HG03378 (cell line): ENCODE measurements at regions not wholly inside any gene's neighbourhood (a gene's known extent, or its start where the extent isn't known, plus 50 kb on each side); places are given as distances from the start of the nearest gene placed in this dataset.
A peak's percentile ranks its signal among the peaks of the same experiment; 100 is the strongest.

Experiments used
- ATAC-seq: cut with Tn5 transposase; IDR thresholded peaks from one replicate; pipeline ENCODE4 v1.9.1; 2021; ENCODE audit warnings: mild to moderate bottlenecking, moderate library complexity; ENCODE audit not compliant: unreplicated experiment

GRCh38 chr14:48490756-48491155 lies 815.4 kb upstream of the MDGA2 start:
- ATAC-seq = no peak

GRCh38 chr14:48473944-48474343 lies 798.5 kb upstream of the MDGA2 start:
- ATAC-seq = no peak

- ATAC-seq = no peak
Observed at GRCh38 chr14:48456051-48456450, 780.6 kb upstream of the MDGA2 start.

- ATAC-seq = no peak
Observed at GRCh38 chr14:48454887-48455286, 779.5 kb upstream of the MDGA2 start.

- ATAC-seq = no peak
Observed at GRCh38 chr14:48452437-48452995, 777.1 kb upstream of the MDGA2 start.

DNA sequence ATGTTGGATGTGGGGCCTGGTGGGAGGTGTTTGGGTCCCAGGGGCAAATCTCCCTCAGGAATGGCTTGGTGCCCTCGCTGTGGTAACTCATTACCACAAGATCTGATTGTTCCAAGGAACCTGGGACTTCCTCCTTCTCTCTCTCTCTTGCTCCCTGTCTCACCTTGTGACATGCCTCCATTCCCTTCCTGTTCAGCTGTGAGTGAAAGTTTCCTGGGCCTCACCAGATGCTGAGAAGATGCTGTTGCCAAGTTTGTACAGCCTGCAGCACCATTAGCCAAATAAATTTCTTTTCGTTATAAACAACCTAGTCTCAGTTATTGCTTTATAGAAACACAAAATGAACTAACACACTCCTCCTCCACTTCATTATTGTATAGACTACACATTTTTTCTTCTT lies 759.8 kb upstream of the MDGA2 start:
- ATAC-seq = no peak

DNA sequence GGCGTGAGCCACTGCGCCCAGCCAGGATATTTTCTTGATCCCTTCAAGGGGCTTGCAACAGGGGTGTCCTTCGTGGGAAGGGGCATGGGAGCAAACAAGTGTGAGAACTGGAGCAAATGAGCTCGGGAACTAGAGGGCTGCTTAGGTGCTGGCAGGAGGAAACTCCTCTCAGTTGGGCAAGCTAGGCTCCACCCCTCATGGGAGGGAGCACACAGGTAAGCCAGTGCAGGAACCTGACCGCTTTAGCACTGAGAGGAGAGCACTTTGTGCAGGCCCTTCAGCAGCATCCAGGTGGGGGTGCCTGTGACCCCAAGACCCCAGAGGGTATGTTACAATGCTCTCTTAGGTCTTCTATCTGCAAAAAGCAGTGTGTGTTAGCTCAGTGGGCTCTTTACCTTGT lies 755.4 kb upstream of the MDGA2 start:
- no peak for ATAC-seq

GRCh38 chr14:48429512-48429911 lies 754.1 kb upstream of the MDGA2 start:
- no peak for ATAC-seq

GRCh38 chr14:48417715-48418500 lies 742.5 kb upstream of the MDGA2 start:
- no peak for ATAC-seq

DNA sequence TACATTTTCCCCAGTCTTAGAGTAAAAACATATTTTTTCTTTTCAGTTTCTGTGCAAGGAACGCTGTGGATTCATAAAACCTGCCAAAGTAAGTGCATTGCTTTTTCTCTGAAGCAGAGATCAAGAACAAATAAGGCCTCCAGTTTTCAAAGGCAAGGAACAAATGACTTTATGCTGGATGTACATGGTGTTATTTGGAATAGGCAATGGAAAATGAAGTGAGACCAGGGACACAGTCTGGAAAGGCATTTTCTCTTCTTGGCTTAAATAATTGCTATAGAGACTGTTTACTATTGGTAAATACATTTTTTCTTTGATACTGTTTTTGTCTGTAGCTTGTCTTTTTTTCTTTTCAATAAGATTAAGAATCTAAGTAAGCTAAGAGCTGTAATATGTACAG lies 725.9 kb upstream of the MDGA2 start:
- ATAC-seq = no peak

DNA sequence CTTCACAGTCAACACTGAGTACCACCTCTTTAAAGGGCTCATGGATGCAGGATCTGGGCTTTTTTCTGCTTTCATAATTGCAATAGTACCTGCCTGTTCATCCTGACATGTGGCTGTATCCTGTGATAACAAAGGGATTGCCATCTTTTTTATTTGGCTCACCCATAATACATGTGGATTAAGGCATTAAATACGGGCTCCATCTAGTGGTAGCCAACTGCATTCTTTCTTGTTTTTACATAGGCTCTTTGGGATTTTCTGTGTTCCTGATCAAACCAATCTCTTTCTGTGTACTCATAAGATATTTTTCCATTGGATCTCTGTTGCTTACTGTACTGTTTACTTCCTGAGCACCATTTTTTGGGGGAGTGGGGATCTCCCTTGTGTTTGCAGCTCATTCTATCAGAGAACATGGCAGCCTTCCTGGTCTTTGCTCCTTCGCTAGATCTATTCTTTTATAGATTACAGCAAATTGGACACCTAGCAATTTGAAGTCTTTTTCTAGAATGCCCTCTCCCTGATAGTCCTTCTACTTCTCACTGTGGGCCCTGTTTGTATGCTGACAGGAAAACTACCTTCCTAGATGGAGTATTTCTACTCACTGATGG lies 723.4 kb upstream of the MDGA2 start:
- peak; percentile 58 for ATAC-seq

DNA sequence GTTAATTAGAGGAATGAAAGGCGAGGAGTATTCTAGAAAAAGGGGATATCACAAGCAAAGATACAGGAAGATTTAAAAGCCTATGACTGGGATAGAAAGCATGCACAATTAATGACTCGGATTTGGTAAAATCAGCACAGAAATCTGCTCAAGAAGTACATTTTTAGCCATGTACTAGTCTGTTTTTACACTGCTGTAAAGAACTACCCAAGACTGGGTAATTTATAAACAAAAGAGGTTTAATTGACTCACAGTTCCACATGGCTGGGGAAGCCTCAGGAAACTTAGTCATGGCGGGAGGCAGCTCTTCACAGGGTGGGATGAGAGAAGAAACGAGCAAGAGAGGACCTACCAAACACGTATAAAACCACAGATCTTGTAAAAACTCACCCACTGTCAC lies 716.3 kb upstream of the MDGA2 start:
- ATAC-seq = no peak

DNA sequence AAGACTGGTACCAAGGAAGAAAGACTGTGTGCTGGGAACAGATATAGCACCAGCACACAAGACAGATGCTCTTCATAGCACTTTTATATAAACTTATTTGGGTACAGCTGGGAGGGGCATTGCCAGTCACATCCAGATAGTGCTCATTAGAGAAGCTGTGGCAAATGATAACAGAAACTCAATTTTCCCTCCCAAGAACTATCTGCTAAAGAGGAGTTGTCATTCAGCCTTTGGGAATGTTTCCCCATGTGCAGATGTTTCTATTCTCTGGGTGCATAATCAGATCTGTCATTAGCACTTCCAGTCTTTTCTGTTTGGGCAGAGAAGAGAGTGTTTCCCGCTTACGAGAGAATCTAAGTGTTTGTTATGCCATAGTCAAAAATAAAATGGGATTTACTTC lies 714.9 kb upstream of the MDGA2 start:
- no peak for ATAC-seq

GRCh38 chr14:48384821-48385220 lies 709.4 kb upstream of the MDGA2 start:
- no peak for ATAC-seq

DNA sequence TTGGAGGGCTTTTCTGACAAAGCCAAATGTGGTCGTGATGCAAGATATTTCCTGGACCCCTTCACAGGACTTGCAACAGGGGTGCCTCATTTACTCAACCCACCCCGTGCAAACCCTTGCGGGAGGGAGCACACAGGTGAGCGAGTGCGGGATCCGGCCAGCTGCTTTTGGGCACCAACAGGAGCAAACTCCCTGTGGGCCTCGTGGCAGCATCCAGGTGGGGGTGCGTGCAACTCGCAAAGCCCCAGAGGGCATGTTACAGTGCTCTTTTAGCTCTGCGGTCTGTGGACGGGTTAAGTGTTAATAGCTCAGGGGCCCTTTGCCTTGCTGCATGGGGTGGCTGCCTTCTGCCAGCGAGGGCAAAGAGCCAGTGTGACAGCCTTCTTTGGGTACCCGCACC lies 707.6 kb upstream of the MDGA2 start:
- no peak for ATAC-seq

DNA sequence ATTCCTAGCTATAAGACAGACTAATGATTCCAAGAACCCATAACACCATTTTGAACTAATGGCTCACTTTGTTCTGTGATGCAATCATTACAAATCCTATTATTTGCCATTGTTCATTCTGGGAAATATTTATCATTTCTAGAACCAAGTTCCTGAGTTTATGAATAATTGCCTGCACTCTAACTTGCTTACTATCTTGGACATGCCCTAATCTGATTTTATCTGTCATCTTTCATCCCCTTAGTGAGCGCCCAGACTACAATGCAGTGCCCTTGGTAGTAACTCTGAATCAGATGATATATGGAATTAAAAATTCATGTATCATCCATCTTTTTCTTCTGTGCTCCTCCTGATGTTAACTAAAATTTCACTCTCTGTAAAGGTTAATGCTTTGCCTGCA lies 703.1 kb upstream of the MDGA2 start:
- no peak for ATAC-seq

DNA sequence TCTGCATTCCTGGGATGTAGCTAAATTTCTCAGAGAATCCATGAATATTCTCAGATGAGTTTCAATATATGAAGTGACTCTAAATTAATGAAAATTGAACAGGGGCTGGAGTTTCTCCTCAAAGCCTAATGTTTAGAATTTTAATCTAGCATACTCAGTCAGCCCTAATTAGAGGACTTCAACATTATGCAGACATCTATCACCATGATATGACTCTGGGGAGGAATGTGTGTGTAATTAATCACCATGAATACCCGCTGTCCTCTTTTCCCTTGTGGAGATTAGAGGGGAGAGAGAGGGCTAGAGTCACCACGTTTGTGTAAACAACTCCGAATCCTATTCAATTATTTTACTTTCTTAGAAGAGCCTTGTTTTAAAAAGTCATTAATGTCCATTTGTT lies 698.6 kb upstream of the MDGA2 start:
- no peak for ATAC-seq

GRCh38 chr14:48350971-48351370 lies 675.6 kb upstream of the MDGA2 start:
- ATAC-seq = no peak

- no peak for ATAC-seq
Observed at GRCh38 chr14:48349689-48350088, 674.3 kb upstream of the MDGA2 start.

DNA sequence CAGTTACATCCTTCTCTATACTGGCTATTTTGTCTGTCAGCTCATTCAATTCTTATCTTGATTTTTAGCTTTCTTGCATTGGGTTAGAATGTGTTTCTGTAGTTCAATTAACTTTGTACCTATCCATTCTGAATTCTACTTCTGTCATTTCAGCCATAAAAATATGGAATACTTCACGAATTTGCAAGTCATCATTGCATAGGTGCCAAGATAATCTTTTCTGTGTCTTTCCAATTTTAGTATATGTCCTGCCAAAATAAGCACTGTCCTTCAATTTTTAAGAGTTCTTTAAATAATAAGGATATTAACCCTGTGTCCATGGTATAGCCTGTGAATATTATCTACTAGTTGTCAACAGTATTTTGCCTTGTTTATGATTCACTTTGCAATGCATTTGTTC lies 665.7 kb upstream of the MDGA2 start:
- ATAC-seq = no peak

GRCh38 chr14:48333221-48333920 lies 658.0 kb upstream of the MDGA2 start:
- ATAC-seq = no peak

DNA sequence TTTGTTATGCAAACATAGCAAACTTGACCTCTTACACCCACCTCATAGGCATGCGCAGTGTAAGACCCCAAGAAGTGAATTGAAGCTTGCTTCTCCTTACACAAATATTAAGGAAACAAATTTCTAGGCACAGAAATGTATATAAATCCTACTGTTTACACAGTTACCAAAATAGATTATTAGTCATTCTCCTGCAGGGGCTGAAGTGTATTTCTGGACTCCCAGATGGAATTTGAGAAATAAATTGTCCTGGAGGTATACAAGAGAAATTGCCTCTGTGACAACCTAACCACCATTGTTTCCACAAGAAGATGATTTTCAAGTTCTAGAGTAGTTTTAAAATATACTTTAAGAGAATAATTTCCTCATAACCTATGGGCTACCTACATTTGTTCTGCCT lies 656.0 kb upstream of the MDGA2 start:
- no peak for ATAC-seq
